Stimulated activated CD4-positive, alpha-beta T cell treated with anti-CD3 and anti-CD28 coated beads, TNF-alpha, amount 100 ng/mL, for 1 hour (primary cell): ENCODE measurements at regions not wholly inside any gene's neighbourhood (a gene's known extent, or its start where the extent isn't known, plus 50 kb on each side); places are given as distances from the start of the nearest gene placed in this dataset.

ENCODE experiments used
- DNase-seq, 3 donors: peaks; one replicate each; pipeline ENCODE4 v3.0.0-alpha.2; 2020; ENCODE audit warnings: low read depth in 3 of 3, low spot score in 1 of 3

- DNase-seq: no peak
These were observed 175.5 kb upstream of the MVB12B start for GRCh38 chr9:126151031-126151685.

GRCh38 chr9:126151686-126152134, 174.9 kb upstream of the MVB12B start:
- no peak for DNase-seq

- DNase-seq: no peak
These were observed 173.8 kb upstream of the MVB12B start for GRCh38 chr9:126152622-126153362.

GRCh38 chr9:126153382-126153781, 173.2 kb upstream of the MVB12B start:
- no peak for DNase-seq

- no peak for DNase-seq
These were observed 172.3 kb upstream of the MVB12B start for GRCh38 chr9:126154182-126154827.

- no peak for DNase-seq
These were observed 171.8 kb upstream of the MVB12B start for GRCh38 chr9:126154869-126155268.

GRCh38 chr9:126155756-126156664, 170.6 kb upstream of the MVB12B start:
- DNase-seq: no peak

GRCh38 chr9:126156898-126157297, 169.7 kb upstream of the MVB12B start:
- DNase-seq: no peak

GRCh38 chr9:126157423-126157822, 169.2 kb upstream of the MVB12B start:
- no peak for DNase-seq

- no peak for DNase-seq
These were observed 168.6 kb upstream of the MVB12B start for GRCh38 chr9:126157826-126158587.

- no peak for DNase-seq
These were observed 167.8 kb upstream of the MVB12B start for GRCh38 chr9:126158588-126159429.

- DNase-seq: no peak
These were observed 167.1 kb upstream of the MVB12B start for GRCh38 chr9:126159430-126160060.

- DNase-seq: no peak
These were observed 166.4 kb upstream of the MVB12B start for GRCh38 chr9:126160067-126160853.

GRCh38 chr9:126160854-126161329, 165.7 kb upstream of the MVB12B start:
- DNase-seq: no peak

GRCh38 chr9:126162611-126163381, 163.8 kb upstream of the MVB12B start:
- no peak for DNase-seq

GRCh38 chr9:126164796-126165525, 161.7 kb upstream of the MVB12B start:
- no peak for DNase-seq

GRCh38 chr9:126165755-126166154, 160.9 kb upstream of the MVB12B start:
- DNase-seq: no peak
